CD14-positive monocyte (primary cell): ENCODE measurements at regions not wholly inside any gene's neighbourhood (a gene's known extent, or its start where the extent isn't known, plus 50 kb on each side); places are given as distances from the start of the nearest gene placed in this dataset.

Source experiments
- DNase-seq, 3 donors: peaks; one replicate each; pipeline ENCODE4 v3.0.0-alpha.2; 2011 to 2022
- H2AFZ ChIP-seq: 2 replicates; pipeline ENCODE4 v1.6.0; 2012; ENCODE audit warnings: mild to moderate bottlenecking, low read depth, low read length, inconsistent platforms; ENCODE audit not compliant: insufficient read depth, poor library complexity, severe bottlenecking
- H3K27ac ChIP-seq, 2 donors: 1 replicate in 1 of 2; 2 replicates in 1 of 2; pipeline ENCODE4 v1.5.1; 2012 to 2013; ENCODE audit warnings: low read length in 2 of 2, control low read depth in 1 of 2, inconsistent platforms in 1 of 2, low read depth in 1 of 2, mild to moderate bottlenecking in 1 of 2
- H3K27me3 ChIP-seq, 2 donors: one replicate each; pipeline versions ENCODE4 v1.6.0 to v1.6.1; 2011 to 2013; ENCODE audit warnings: low read length in 2 of 2; ENCODE audit not compliant: control insufficient read depth in 2 of 2, insufficient read depth in 2 of 2
- H3K36me3 ChIP-seq, 2 donors: replicated peaks in 1 of 2; 1 replicate in 1 of 2; 2 replicates in 1 of 2; pipeline versions ENCODE4 v1.5.1 to v1.6.1; 2012 to 2013; ENCODE audit warnings: low read length in 2 of 2, control low read depth in 1 of 2, inconsistent platforms in 1 of 2, mild to moderate bottlenecking in 1 of 2; ENCODE audit not compliant: insufficient read depth in 2 of 2, control insufficient read depth in 1 of 2
- H3K4me1 ChIP-seq, 2 donors: 1 replicate in 1 of 2; 2 replicates in 1 of 2; pipeline versions ENCODE4 v1.5.1 to v1.6.1; 2012 to 2013; ENCODE audit warnings: low read length in 2 of 2, control low read depth in 1 of 2, inconsistent platforms in 1 of 2, mild to moderate bottlenecking in 1 of 2, moderate library complexity in 1 of 2; ENCODE audit not compliant: insufficient read depth in 2 of 2, control insufficient read depth in 1 of 2
- H3K4me2 ChIP-seq: replicated peaks from 2 replicates; pipeline ENCODE3; 2012; ENCODE audit warnings: low read length, moderate library complexity, mild to moderate bottlenecking; ENCODE audit not compliant: poor library complexity, severe bottlenecking; ENCODE audit errors: extremely low read depth
- H3K4me3 ChIP-seq, 3 experiments: fragments of 200-600 bp in 1 of 3; sonication (generic) in 1 of 3; replicated peaks in 1 of 3; 1 replicate in 2 of 3; 2 replicates in 1 of 3; pipeline ENCODE4 v1.5.1; 2011 to 2013; ENCODE audit warnings: low read length in 3 of 3, mild to moderate bottlenecking in 3 of 3, control low read depth in 2 of 3, low read depth in 2 of 3, inconsistent platforms in 1 of 3, moderate library complexity in 1 of 3
- H3K79me2 ChIP-seq: 2 replicates; pipeline ENCODE4 v1.6.0; 2012; ENCODE audit warnings: mild to moderate bottlenecking, control low read depth, inconsistent platforms, low read length, moderate library complexity; ENCODE audit not compliant: insufficient read depth
- H3K9ac ChIP-seq: 2 replicates; pipeline ENCODE4 v1.6.0; 2017; ENCODE audit warnings: low read length, mild to moderate bottlenecking; ENCODE audit not compliant: insufficient read depth, poor library complexity, severe bottlenecking
- H3K9me3 ChIP-seq, 2 donors: replicated peaks in 1 of 2; 1 replicate in 1 of 2; 2 replicates in 1 of 2; pipeline versions ENCODE4 v1.5.1 to v1.6.1; 2012 to 2013; ENCODE audit warnings: low read length in 2 of 2, control low read depth in 1 of 2; ENCODE audit not compliant: control insufficient read depth in 1 of 2, insufficient read depth in 1 of 2
- H4K20me1 ChIP-seq: 2 replicates; pipeline ENCODE4 v1.6.0; 2012; ENCODE audit warnings: mild to moderate bottlenecking, low read length, control low read depth, moderate library complexity; ENCODE audit not compliant: insufficient read depth
- H3K27ac Mint-ChIP-seq, 7 donors: one replicate each; pipeline ENCODE4 v1.8.0; 2020; ENCODE audit warnings: mild to moderate bottlenecking in 7 of 7, mixed read lengths in 7 of 7, moderate library complexity in 6 of 7, inconsistent platforms in 2 of 7
- H3K27me3 Mint-ChIP-seq, 3 donors: one replicate each; pipeline ENCODE4 v1.8.0; 2021 to 2022; ENCODE audit warnings: low read depth in 3 of 3, mild to moderate bottlenecking in 3 of 3, mixed read lengths in 3 of 3, moderate library complexity in 3 of 3, inconsistent platforms in 1 of 3
- H3K36me3 Mint-ChIP-seq, 2 donors: one replicate each; pipeline ENCODE4 v1.8.0; 2020; ENCODE audit warnings: mixed read lengths in 2 of 2, inconsistent platforms in 1 of 2, mild to moderate bottlenecking in 1 of 2
- H3K4me1 Mint-ChIP-seq: one replicate; pipeline ENCODE4 v1.8.0; 2020; ENCODE audit warnings: mild to moderate bottlenecking, mixed read lengths
- H3K4me3 Mint-ChIP-seq, 2 donors: one replicate each; pipeline ENCODE4 v1.8.0; 2020; ENCODE audit warnings: mild to moderate bottlenecking in 2 of 2, mixed read lengths in 2 of 2, moderate library complexity in 1 of 2
- H3K9me3 Mint-ChIP-seq, 7 donors: one replicate each; pipeline ENCODE4 v1.8.0; 2020 to 2022; ENCODE audit warnings: mixed read lengths in 7 of 7, mild to moderate bottlenecking in 6 of 7, moderate library complexity in 6 of 7, inconsistent platforms in 2 of 7
- CTCF ChIP-seq: fragments of 200-600 bp; IDR thresholded peaks from one replicate; pipeline ENCODE4 v1.8.0; 2022; ENCODE audit warnings: antibody characterized with exemption, mild to moderate bottlenecking
- WGBS: methylation state at CpG from one replicate; pipeline ENCODE4 v1.1.5; 2013; ENCODE audit warnings: missing lambda C conversion rate; ENCODE audit not compliant: insufficient coverage; 5-methylcytosine and 5-hydroxymethylcytosine counted together
- intact Hi-C, 2 donors: fragments of 100-400 bp; cut with micrococcal nuclease; formaldehyde crosslinking; loops; one replicate each; pipeline versions ENCODE4 v1.15.0 to v1.15.1; 2023

DNA sequence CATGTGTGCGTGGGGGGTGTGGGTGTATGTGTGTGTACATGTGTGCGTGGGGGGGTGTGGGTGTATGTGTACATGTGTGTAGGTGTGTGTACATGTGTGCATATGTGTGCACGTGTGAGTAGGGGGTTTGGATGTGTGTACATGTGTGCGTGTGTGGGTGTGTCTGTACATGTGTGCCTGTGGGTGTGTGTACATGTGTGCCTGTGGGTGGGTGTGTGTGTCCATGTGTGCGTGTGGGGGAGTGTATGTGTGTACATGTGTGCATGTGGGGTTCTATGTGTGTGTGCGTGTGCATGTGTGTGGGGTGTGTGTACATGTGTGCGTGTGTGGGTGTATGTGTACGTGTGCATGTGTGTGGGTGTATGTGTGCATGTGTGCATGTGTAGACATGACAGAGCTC, 129.1 kb downstream of the C16orf95 start:
- H3K9me3 ChIP-seq, result peaks cover 30 to 42% of the 10 kb centered on the region in 2 donors
- WGBS, result 99% methylated on average over 7 of the region's 8 CpGs
- H4K20me1 ChIP-seq, result no peaks in the 10 kb centered on the region
- H3K36me3 ChIP-seq, result no peaks in the 10 kb centered on the region
- H3K4me1 ChIP-seq, result no peaks in the 10 kb centered on the region
- no peak overlapping the region for H3K4me3 Mint-ChIP-seq
- H3K79me2 ChIP-seq, result no peaks in the 10 kb centered on the region
- H3K27me3 ChIP-seq, result no peaks in the 10 kb centered on the region
- H3K4me1 Mint-ChIP-seq, result no peaks in the 10 kb centered on the region
- intact Hi-C loops, result no loop called here
- no peak overlapping the region for H3K4me2 ChIP-seq
- no peak for TF ChIP-seq CTCF
- no peak overlapping the region for H2AFZ ChIP-seq
- H3K9ac ChIP-seq, result no peak overlapping the region
- no peak overlapping the region for H3K27ac ChIP-seq
- no peak overlapping the region for H3K4me3 ChIP-seq
- peaks cover 8 to 42% (median 20%) of the 10 kb centered on the region in 7 donors for H3K9me3 Mint-ChIP-seq
- H3K27me3 Mint-ChIP-seq, result peaks cover 0 to 2% (median 1%) of the 10 kb centered on the region in 3 donors
- peak overlapping the region in 1 of 7 donors; percentile 61 for H3K27ac Mint-ChIP-seq
- no peak for DNase-seq
- no peaks in the 10 kb centered on the region for H3K36me3 Mint-ChIP-seq

- Histone ChIP-seq H3K36me3 (no peaks in the 10 kb centered on the region), H3K79me2 (no peaks in the 10 kb centered on the region), H3K9ac (no peak overlapping the region), H3K4me1 (no peaks in the 10 kb centered on the region), H3K27me3 (no peaks in the 10 kb centered on the region), H3K4me3 (no peak overlapping the region), H3K27ac (no peak overlapping the region), H3K9me3 (peaks cover 30 to 42% of the 10 kb centered on the region in 2 donors), H3K4me2 (no peak overlapping the region), H4K20me1 (no peaks in the 10 kb centered on the region), H2AFZ (no peak overlapping the region)
- Mint-ChIP-seq H3K4me3 (no peak overlapping the region), H3K27me3 (peaks cover 0 to 2% (median 0%) of the 10 kb centered on the region in 3 donors), H3K9me3 (peaks cover 8 to 42% (median 20%) of the 10 kb centered on the region in 7 donors), H3K4me1 (no peaks in the 10 kb centered on the region), H3K36me3 (no peaks in the 10 kb centered on the region), H3K27ac (no peak overlapping the region)
- no peak for DNase-seq
- no peak for TF ChIP-seq CTCF
- intact Hi-C loops, result no loop called here
- 98% methylated on average over 5 of the region's 8 CpGs for WGBS
These were observed 127.8 kb downstream of the C16orf95 start for GRCh38 chr16:87189426-87189825.
